Stimulated activated CD4-positive, alpha-beta T cell treated with anti-CD3 and anti-CD28 coated beads, Interleukin-4, amount 100 ng/mL, for 48 hours (primary cell): ENCODE measurements at regions not wholly inside any gene's neighbourhood (a gene's known extent, or its start where the extent isn't known, plus 50 kb on each side); places are given as distances from the start of the nearest gene placed in this dataset.

Experiments
- DNase-seq, 2 donors: peaks; one replicate each; pipeline ENCODE4 v3.0.0-alpha.2; 2020; ENCODE audit warnings: low read depth in 2 of 2

GRCh38 chr1:14495996-14496395, 102.5 kb upstream of the KAZN start:
- no peak for DNase-seq

- DNase-seq = no peak
These were observed 99.6 kb upstream of the KAZN start for GRCh38 chr1:14498839-14499238.

GRCh38 chr1:14499312-14500040, 99.0 kb upstream of the KAZN start:
- no peak for DNase-seq

- no peak for DNase-seq
These were observed 98.4 kb upstream of the KAZN start for GRCh38 chr1:14500041-14500440.

- DNase-seq = no peak
These were observed 97.6 kb upstream of the KAZN start for GRCh38 chr1:14500912-14501311.

GRCh38 chr1:14504517-14504916, 94.0 kb upstream of the KAZN start:
- DNase-seq = no peak

GRCh38 chr1:14506471-14507255, 91.8 kb upstream of the KAZN start:
- DNase-seq = no peak

- DNase-seq = no peak
These were observed 91.2 kb upstream of the KAZN start for GRCh38 chr1:14507262-14507661.

- DNase-seq = no peak
These were observed 89.9 kb upstream of the KAZN start for GRCh38 chr1:14508613-14509012.

- no peak for DNase-seq
These were observed 87.3 kb upstream of the KAZN start for GRCh38 chr1:14511166-14511680.

- no peak for DNase-seq
These were observed 86.5 kb upstream of the KAZN start for GRCh38 chr1:14511796-14512585.

- DNase-seq = no peak
These were observed 85.4 kb upstream of the KAZN start for GRCh38 chr1:14513111-14513510.

- no peak for DNase-seq
These were observed 83.7 kb upstream of the KAZN start for GRCh38 chr1:14514739-14515138.

- DNase-seq = no peak
These were observed 81.3 kb upstream of the KAZN start for GRCh38 chr1:14516974-14517840.

- DNase-seq = no peak
These were observed 80.7 kb upstream of the KAZN start for GRCh38 chr1:14517841-14518180.

- no peak for DNase-seq
These were observed 78.5 kb upstream of the KAZN start for GRCh38 chr1:14519976-14520375.

- DNase-seq = no peak
These were observed 77.8 kb upstream of the KAZN start for GRCh38 chr1:14520514-14521163.

- DNase-seq = no peak
These were observed 76.9 kb upstream of the KAZN start for GRCh38 chr1:14521622-14522021.

- DNase-seq = no peak
These were observed 76.2 kb upstream of the KAZN start for GRCh38 chr1:14522077-14522925.

GRCh38 chr1:14522926-14523241, 75.6 kb upstream of the KAZN start:
- no peak for DNase-seq
